K562 (cell line): ENCODE measurements at regions not wholly inside any gene's neighbourhood (a gene's known extent, or its start where the extent isn't known, plus 50 kb on each side); places are given as distances from the start of the nearest gene placed in this dataset.

Experiments used
- EP300 ChIP-seq: IDR thresholded peaks from 2 replicates; pipeline ENCODE4 v1.6.1; 2012; ENCODE audit warnings: low read length, improper control_type of control experiment
- SOX6 ChIP-seq: fragments of 450-650 bp; IDR thresholded peaks from 2 replicates; pipeline ENCODE4 v1.6.1; 2014; ENCODE audit warnings: mild to moderate bottlenecking
- TF ChIP-seq, protein P1 (sequence below): fragments of 450-650 bp; IDR thresholded peaks from 2 replicates; pipeline ENCODE4 v1.6.1; 2016; ENCODE audit warnings: mild to moderate bottlenecking, moderate library complexity

DNA sequence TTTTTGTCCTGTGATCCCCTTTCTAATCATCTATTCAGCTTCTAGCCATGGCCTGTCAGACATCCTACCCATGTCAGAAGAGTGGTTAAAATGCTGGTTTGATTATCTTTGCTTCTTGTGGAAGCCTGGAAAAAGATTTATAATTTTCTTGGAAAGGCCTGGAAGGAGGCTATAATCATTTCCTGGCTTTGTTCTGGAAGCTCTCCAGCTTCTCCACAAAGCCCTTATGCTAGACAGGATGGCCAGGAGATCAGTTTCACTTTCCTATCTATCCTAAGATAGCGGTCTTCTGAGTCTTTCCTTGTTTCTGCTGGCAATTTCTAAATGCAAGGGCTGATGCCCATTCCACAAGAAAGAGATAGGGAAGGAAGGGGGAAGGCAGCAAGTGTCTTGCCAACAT is 90.9 kb upstream of the SLC44A3 start (continued):
- TF ChIP-seq EP300 (no peak), SOX6 (no peak)
- TF ChIP-seq, protein P1, sequence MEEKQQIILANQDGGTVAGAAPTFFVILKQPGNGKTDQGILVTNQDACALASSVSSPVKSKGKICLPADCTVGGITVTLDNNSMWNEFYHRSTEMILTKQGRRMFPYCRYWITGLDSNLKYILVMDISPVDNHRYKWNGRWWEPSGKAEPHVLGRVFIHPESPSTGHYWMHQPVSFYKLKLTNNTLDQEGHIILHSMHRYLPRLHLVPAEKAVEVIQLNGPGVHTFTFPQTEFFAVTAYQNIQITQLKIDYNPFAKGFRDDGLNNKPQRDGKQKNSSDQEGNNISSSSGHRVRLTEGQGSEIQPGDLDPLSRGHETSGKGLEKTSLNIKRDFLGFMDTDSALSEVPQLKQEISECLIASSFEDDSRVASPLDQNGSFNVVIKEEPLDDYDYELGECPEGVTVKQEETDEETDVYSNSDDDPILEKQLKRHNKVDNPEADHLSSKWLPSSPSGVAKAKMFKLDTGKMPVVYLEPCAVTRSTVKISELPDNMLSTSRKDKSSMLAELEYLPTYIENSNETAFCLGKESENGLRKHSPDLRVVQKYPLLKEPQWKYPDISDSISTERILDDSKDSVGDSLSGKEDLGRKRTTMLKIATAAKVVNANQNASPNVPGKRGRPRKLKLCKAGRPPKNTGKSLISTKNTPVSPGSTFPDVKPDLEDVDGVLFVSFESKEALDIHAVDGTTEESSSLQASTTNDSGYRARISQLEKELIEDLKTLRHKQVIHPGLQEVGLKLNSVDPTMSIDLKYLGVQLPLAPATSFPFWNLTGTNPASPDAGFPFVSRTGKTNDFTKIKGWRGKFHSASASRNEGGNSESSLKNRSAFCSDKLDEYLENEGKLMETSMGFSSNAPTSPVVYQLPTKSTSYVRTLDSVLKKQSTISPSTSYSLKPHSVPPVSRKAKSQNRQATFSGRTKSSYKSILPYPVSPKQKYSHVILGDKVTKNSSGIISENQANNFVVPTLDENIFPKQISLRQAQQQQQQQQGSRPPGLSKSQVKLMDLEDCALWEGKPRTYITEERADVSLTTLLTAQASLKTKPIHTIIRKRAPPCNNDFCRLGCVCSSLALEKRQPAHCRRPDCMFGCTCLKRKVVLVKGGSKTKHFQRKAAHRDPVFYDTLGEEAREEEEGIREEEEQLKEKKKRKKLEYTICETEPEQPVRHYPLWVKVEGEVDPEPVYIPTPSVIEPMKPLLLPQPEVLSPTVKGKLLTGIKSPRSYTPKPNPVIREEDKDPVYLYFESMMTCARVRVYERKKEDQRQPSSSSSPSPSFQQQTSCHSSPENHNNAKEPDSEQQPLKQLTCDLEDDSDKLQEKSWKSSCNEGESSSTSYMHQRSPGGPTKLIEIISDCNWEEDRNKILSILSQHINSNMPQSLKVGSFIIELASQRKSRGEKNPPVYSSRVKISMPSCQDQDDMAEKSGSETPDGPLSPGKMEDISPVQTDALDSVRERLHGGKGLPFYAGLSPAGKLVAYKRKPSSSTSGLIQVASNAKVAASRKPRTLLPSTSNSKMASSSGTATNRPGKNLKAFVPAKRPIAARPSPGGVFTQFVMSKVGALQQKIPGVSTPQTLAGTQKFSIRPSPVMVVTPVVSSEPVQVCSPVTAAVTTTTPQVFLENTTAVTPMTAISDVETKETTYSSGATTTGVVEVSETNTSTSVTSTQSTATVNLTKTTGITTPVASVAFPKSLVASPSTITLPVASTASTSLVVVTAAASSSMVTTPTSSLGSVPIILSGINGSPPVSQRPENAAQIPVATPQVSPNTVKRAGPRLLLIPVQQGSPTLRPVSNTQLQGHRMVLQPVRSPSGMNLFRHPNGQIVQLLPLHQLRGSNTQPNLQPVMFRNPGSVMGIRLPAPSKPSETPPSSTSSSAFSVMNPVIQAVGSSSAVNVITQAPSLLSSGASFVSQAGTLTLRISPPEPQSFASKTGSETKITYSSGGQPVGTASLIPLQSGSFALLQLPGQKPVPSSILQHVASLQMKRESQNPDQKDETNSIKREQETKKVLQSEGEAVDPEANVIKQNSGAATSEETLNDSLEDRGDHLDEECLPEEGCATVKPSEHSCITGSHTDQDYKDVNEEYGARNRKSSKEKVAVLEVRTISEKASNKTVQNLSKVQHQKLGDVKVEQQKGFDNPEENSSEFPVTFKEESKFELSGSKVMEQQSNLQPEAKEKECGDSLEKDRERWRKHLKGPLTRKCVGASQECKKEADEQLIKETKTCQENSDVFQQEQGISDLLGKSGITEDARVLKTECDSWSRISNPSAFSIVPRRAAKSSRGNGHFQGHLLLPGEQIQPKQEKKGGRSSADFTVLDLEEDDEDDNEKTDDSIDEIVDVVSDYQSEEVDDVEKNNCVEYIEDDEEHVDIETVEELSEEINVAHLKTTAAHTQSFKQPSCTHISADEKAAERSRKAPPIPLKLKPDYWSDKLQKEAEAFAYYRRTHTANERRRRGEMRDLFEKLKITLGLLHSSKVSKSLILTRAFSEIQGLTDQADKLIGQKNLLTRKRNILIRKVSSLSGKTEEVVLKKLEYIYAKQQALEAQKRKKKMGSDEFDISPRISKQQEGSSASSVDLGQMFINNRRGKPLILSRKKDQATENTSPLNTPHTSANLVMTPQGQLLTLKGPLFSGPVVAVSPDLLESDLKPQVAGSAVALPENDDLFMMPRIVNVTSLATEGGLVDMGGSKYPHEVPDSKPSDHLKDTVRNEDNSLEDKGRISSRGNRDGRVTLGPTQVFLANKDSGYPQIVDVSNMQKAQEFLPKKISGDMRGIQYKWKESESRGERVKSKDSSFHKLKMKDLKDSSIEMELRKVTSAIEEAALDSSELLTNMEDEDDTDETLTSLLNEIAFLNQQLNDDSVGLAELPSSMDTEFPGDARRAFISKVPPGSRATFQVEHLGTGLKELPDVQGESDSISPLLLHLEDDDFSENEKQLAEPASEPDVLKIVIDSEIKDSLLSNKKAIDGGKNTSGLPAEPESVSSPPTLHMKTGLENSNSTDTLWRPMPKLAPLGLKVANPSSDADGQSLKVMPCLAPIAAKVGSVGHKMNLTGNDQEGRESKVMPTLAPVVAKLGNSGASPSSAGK, result no peak
